22Rv1 (cell line): ENCODE measurements at regions not wholly inside any gene's neighbourhood (a gene's known extent, or its start where the extent isn't known, plus 50 kb on each side); places are given as distances from the start of the nearest gene placed in this dataset.

ENCODE experiments used
- H3K27ac ChIP-seq: fragments of 450-650 bp; 2 replicates; pipeline ENCODE4 v1.5.1; 2017
- ZFX ChIP-seq: fragments of 450-650 bp; IDR thresholded peaks from 2 replicates; pipeline ENCODE4 v1.6.1; 2017; ENCODE audit warnings: antibody characterized with exemption, borderline replicate concordance
- TF ChIP-seq, protein P1 (sequence below): fragments of 450-650 bp; IDR thresholded peaks from 2 replicates; pipeline ENCODE4 v1.5.1; 2017; ENCODE audit warnings: mild to moderate bottlenecking

DNA sequence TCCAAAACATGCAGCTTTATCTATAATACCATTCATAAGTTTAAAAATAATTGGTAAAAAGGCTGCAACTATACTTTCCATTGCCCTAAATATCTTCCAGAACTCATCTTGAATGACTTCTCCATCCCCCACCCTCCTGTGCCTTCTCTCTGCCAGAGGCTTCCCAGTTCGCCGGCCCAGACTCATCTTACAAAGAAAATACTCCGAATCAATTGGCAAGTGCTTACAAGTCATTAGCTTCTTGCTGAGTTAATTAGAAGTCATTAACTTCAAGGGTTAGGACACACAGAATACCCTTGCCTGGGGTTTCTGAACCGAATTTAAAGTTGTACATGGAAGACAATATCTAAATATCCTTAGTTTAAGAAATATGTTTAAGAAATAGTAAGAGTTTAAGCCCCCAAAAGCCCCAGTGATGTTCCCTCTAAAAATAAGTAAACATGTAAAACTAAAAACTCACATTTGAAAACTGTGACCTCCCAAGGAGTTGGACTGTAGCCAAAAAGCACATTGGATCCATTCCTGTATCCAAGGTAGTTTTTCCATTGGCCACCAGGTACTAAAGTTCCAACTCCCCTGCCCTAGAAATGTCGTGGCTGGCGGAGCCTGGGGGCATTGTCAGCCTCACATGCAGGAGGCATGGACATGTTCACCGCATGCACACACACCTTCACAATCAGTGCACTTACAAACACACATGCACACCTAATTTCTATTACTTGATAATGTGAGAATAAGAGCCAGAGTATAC lies 535.2 kb upstream of the FAT1 start:
- TF ChIP-seq, protein P1, sequence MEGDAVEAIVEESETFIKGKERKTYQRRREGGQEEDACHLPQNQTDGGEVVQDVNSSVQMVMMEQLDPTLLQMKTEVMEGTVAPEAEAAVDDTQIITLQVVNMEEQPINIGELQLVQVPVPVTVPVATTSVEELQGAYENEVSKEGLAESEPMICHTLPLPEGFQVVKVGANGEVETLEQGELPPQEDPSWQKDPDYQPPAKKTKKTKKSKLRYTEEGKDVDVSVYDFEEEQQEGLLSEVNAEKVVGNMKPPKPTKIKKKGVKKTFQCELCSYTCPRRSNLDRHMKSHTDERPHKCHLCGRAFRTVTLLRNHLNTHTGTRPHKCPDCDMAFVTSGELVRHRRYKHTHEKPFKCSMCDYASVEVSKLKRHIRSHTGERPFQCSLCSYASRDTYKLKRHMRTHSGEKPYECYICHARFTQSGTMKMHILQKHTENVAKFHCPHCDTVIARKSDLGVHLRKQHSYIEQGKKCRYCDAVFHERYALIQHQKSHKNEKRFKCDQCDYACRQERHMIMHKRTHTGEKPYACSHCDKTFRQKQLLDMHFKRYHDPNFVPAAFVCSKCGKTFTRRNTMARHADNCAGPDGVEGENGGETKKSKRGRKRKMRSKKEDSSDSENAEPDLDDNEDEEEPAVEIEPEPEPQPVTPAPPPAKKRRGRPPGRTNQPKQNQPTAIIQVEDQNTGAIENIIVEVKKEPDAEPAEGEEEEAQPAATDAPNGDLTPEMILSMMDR, result no peak
- no peak for TF ChIP-seq ZFX
- no peak overlapping the region for H3K27ac ChIP-seq

DNA sequence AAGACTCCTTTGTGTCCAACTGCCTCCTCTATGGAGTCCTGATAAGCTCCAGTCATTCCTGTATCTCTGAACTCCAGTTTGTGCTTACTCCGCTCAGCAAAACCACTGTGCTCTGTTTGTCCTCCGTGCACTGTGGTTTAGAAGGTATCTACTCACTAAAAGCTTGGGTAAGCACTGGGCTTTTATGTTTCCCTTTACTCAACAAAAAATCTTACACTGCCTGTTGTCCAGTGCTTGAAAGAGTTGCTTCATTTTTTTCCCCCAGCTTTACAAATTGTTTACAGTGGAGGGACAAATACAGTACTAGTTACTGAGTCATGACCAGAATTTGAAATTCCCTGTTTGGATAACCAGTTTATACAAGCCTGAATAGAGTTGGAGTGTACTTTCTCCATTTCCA lies 545.3 kb upstream of the FAT1 start:
- TF ChIP-seq, protein P1, result no peak
- no peak for TF ChIP-seq ZFX

DNA sequence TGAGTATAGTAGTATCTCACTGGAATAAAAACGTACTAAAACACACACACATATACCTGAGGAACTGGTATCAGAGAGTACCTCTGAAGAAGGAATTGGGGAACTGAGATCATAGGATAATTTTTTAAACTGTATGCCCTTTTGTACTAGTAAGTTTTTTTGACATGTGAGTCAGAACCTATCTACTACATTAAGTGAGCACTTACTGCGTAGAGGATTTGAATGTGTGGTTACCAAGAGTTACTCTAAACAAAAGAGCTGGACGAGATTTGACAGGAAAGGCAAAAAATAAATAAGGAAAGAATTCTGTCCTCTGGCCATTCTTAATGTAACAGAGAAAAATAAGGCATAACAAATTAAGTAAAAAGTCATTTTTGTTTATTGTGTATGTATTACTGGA lies 546.5 kb upstream of the FAT1 start:
- H3K27ac ChIP-seq, result no peak overlapping the region
- no peak for TF ChIP-seq ZFX

More for the DNA sequence above, 545.3 kb upstream of the FAT1 start:
- H3K27ac ChIP-seq, result no peak overlapping the region

DNA sequence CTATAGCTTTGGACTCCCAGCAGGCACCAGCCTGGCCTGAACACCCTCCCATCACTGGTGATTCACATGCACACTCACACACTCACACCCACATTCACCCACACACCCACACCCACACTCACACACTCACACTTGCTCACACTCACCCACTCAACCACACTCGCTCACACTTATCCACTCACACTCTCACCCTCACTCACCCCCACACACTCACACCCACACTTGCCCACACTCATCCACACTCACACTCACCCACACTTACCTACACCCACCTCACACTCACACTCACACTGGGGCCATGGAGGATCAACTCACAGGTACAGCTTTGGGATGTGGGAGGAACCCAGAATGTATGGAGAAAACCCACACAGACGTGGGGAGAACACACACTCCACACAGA lies 548.2 kb upstream of the FAT1 start:
- TF ChIP-seq, protein P1, result no peak
- TF ChIP-seq ZFX, result no peak
- H3K27ac ChIP-seq, result no peak overlapping the region

DNA sequence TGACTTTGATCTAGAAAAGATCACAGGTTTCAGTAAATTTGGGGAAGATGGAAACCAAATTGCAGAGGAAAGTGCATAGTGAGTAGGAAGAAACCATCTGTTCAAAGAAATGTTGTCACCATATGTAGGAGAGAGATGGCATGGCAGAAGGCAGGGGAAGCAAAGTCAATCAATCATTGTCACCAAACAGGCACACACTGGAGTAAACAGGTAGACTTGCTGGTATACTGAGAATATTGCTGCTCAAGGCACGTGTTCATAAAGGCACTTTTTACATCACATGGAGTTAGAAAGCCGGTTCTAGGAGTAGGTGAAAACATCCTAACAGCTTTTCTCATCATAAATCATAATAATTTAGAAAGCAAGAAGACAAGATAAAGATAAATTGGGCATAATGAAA lies 550.5 kb upstream of the FAT1 start:
- no peak overlapping the region for H3K27ac ChIP-seq
- no peak for TF ChIP-seq ZFX
- TF ChIP-seq, protein P1, result no peak

DNA sequence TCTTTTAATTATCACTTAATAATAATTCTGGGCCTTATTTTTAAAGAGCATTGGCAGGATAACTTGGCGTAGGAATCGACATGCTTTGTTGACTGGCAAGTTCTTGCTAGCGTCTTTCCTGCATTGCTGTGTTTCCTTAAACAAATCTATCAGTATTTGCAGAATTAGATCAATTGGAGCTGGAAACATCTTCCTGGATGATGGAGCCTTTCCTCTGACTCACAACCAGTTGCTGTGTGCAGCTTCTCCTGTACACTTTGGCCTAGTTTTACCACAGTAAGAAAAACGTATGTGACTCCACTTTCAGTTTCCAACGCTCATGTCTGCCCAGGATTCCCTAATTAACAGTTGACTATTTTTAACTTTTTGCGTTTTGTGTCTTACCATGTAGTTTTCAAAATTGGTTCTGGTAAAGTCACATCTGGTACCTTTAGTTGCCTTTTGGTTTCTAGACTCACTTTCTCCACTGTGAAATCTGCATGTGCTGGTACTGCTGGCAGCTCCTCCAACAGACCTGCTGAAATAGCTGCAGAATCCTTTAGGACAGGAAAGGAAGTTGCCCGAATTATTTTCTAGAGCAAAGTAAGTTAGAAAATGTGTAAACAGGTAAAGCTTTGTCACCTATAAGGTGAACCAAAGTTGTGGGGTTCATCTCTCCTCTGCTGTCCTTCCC lies 553.2 kb upstream of the FAT1 start:
- TF ChIP-seq ZFX, result no peak
- TF ChIP-seq, protein P1, result no peak
- no peak overlapping the region for H3K27ac ChIP-seq

DNA sequence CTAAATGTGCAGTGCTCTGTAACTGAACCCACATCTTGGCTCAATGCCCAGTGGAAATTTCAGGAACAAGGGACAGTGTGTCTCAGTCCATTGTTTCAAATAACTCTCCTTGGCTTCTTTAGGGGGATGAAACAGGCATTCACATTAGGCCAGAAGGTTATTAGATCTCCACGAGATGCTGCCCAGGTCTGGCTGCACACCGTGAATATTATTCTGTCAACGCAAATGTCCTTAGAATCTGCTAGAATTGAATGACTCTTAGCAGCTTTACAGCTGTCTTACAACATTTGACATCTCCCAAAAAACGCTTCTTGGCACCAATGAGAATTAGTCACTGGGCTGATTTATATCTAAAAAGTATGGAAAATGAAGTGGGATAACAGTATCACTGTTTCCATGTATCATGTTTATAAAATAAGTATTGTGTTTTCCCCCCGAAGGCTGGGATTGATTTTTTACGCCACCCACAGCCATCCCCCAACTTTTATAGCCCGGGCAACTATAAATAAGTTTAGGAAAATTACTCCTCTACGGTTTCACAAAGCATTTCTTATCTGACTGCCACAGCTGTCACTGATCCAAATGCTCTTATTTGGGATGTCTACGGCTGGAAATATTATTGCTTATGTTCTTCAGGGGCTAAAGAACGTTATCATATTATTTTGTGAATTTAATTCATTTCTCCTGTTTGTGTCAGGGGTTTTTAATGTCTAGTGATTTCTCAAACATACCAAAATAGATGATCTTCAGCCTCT lies 559.7 kb upstream of the FAT1 start:
- H3K27ac ChIP-seq, result no peak overlapping the region
- TF ChIP-seq ZFX, result no peak
- TF ChIP-seq, protein P1, result no peak
